K562 (cell line): ENCODE measurements at regions not wholly inside any gene's neighbourhood (a gene's known extent, or its start where the extent isn't known, plus 50 kb on each side); places are given as distances from the start of the nearest gene placed in this dataset.

Experiments
- ATAC-seq: fragments of 200-7000 bp; cut with Tn5 transposase; 3 replicates; pipeline ENCODE4 v1.9.1; 2020; ENCODE audit warnings: moderate library complexity
- BruUV-seq: library from RNA; stranded (reverse); fragments of 400-500 nt; replicated peaks from 2 replicates; lab custom pipeline; 2021; lab: Mats Ljungman, UMichigan
- CTCF ChIA-PET: fragments of 300-600 bp; formaldehyde crosslinking; extraction: SDS; loops from one replicate; lab custom pipeline; 2021; ENCODE audit warnings: low intra/inter-chr PET ratio; lab: Yijun Ruan, JAX
- POLR2A ChIA-PET: fragments of 300-600, 350-650 bp; sonication (Branson Sonifier 250); formaldehyde crosslinking; extraction: SDS; loops from one replicate; lab custom pipeline; 2021; ENCODE audit warnings: antibody characterized with exemption, inconsistent platforms; lab: Yijun Ruan, JAX
- DNase-seq, 4 experiments: peaks; one replicate each; pipeline versions ENCODE4 v3.0.0 to v3.0.0-alpha.2; 2011 to 2018; ENCODE audit warnings: low spot score in 3 of 4, mixed read lengths in 3 of 4; ENCODE audit errors: extremely low read depth in 1 of 4
- FAIRE-seq: peaks from 2 replicates; lab custom pipeline; 2011; peaks lifted over from hg19 to GRCh38; lab: Jason Lieb, UNC
- H2AFZ ChIP-seq: 2 replicates; pipeline ENCODE4 v1.6.0; 2011; ENCODE audit warnings: low read depth, low read length, control low read depth, inconsistent platforms
- H3K27ac ChIP-seq: fragments of 200-600 bp; 3 replicates; pipeline ENCODE4 v1.8.0; 2011; ENCODE audit warnings: low read depth, mild to moderate bottlenecking, control low read depth, inconsistent platforms, low read length, moderate library complexity, mixed read lengths; ENCODE audit errors: extremely low read depth
- H3K27me3 ChIP-seq, 2 experiments: fragments of 300-600 bp in 1 of 2; 2 replicates in 1 of 2; 3 replicates in 1 of 2; pipeline versions ENCODE4 v1.6.0 to v1.8.0; 2011; ENCODE audit warnings: inconsistent platforms in 2 of 2, low read length in 2 of 2, mild to moderate bottlenecking in 1 of 2, mixed read lengths in 1 of 2, moderate library complexity in 1 of 2; ENCODE audit not compliant: control insufficient read depth in 2 of 2, insufficient read depth in 2 of 2
- H3K36me3 ChIP-seq: fragments of 300-600 bp; 3 replicates; pipeline ENCODE4 v1.8.0; 2011; ENCODE audit warnings: mild to moderate bottlenecking, low read length, inconsistent platforms; ENCODE audit not compliant: control insufficient read depth, insufficient read depth
- H3K4me1 ChIP-seq, 2 experiments: fragments of 200-600 bp in 1 of 2; replicated peaks in 1 of 2; 2 replicates in 1 of 2; 3 replicates in 1 of 2; pipeline versions ENCODE4 v1.5.1 to v1.8.0; 2011; ENCODE audit warnings: inconsistent platforms in 2 of 2, low read length in 2 of 2, mild to moderate bottlenecking in 1 of 2, mixed read lengths in 1 of 2, moderate library complexity in 1 of 2; ENCODE audit not compliant: control insufficient read depth in 2 of 2, insufficient read depth in 2 of 2
- H3K4me2 ChIP-seq: 2 replicates; pipeline ENCODE4 v1.6.1; 2011; ENCODE audit warnings: low read length, control low read depth, inconsistent platforms, mixed read lengths; ENCODE audit not compliant: insufficient read depth
- H3K4me3 ChIP-seq: fragments of 200-600 bp; sonication (generic), shearing (Covaris generic); 2 replicates; pipeline ENCODE4 v1.5.1; 2016; ENCODE audit warnings: control low read depth, inconsistent platforms
- H3K79me2 ChIP-seq: fragments of 200-600 bp; 3 replicates; pipeline ENCODE4 v1.8.0; 2011; ENCODE audit warnings: low read length, inconsistent platforms; ENCODE audit not compliant: control insufficient read depth, insufficient read depth
- H3K9ac ChIP-seq, 2 experiments: 2 replicates each; pipeline versions ENCODE4 v1.6.0 to v1.6.1; 2011; ENCODE audit warnings: low read depth in 2 of 2, low read length in 2 of 2, control low read depth in 1 of 2, inconsistent platforms in 1 of 2, mild to moderate bottlenecking in 1 of 2, mixed read lengths in 1 of 2; ENCODE audit not compliant: insufficient read depth in 1 of 2
- H3K9me1 ChIP-seq: one replicate; pipeline ENCODE4 v1.6.0; 2011; ENCODE audit warnings: inconsistent platforms, mild to moderate bottlenecking, low read length, moderate library complexity; ENCODE audit not compliant: control insufficient read depth, insufficient read depth
- H3K9me3 ChIP-seq: replicated peaks from 2 replicates; pipeline ENCODE4 v1.5.1; 2011; ENCODE audit warnings: low read depth, low read length, inconsistent platforms; ENCODE audit not compliant: control insufficient read depth, insufficient read depth
- H4K20me1 ChIP-seq: replicated peaks from 2 replicates; pipeline ENCODE4 v1.6.1; 2011; ENCODE audit warnings: low read length, inconsistent platforms, mixed read lengths; ENCODE audit not compliant: control insufficient read depth, insufficient read depth
- CTBP1 ChIP-seq: fragments of 450-650 bp; IDR thresholded peaks from 2 replicates; pipeline ENCODE4 v1.6.1; 2016; ENCODE audit warnings: borderline replicate concordance
- FOXK2 ChIP-seq, 2 experiments: fragments of 450-650 bp; IDR thresholded peaks in 1 of 2; conservative IDR thresholded peaks in 1 of 2; 2 replicates each; pipeline ENCODE4 v1.6.1; 2016; ENCODE audit warnings: low read depth in 2 of 2, mild to moderate bottlenecking in 1 of 2
- GTF2A2 ChIP-seq: IDR thresholded peaks from 2 replicates; pipeline ENCODE4 v1.6.1; 2016; ENCODE audit warnings: mild to moderate bottlenecking, missing genetic modification characterization, missing compliant biosample characterization
- JUN ChIP-seq, 2 experiments: sonication (generic) in 1 of 2; formaldehyde crosslinking in 1 of 2; IDR thresholded peaks; 2 replicates each; pipeline versions ENCODE4 v1.6.1 to v1.8.0; 2012 to 2022; ENCODE audit warnings: borderline replicate concordance in 2 of 2, mild to moderate bottlenecking in 2 of 2, improper control_type of control experiment in 1 of 2, low read depth in 1 of 2, low read length in 1 of 2, missing genetic modification reagents in 1 of 2
- NCOR1 ChIP-seq: fragments of 450-650 bp; IDR thresholded peaks from 2 replicates; pipeline ENCODE4 v1.6.1; 2016; ENCODE audit warnings: mild to moderate bottlenecking, moderate library complexity
- RNF219 ChIP-seq: fragments of 250-450 bp; sonication (Bioruptor Pico); IDR thresholded peaks from 2 replicates; pipeline ENCODE4 v1.5.0; 2022; ENCODE audit warnings: mild to moderate bottlenecking
- SIRT6 ChIP-seq: IDR thresholded peaks from one replicate; pipeline ENCODE4 v1.6.1; 2012; ENCODE audit warnings: low read depth, mild to moderate bottlenecking, control low read depth, inconsistent platforms, low read length, moderate library complexity
- XRCC4 ChIP-seq: IDR thresholded peaks from one replicate; pipeline ENCODE4 v1.6.1; 2011; ENCODE audit not compliant: insufficient read depth, insufficient read length; ENCODE audit errors: extremely low read depth
- WGBS: fragments of 100-300 bp; shearing (Covaris generic); methylation state at CpG from one replicate; pipeline ENCODE4 v1.1.6; 2016; ENCODE audit warnings: low coverage, mixed read lengths; ENCODE audit not compliant: insufficient coverage; ENCODE audit errors: missing lambda C conversion rate; 5-methylcytosine and 5-hydroxymethylcytosine counted together
- in situ Hi-C: fragments of 300-500 bp; cut with MboI; formaldehyde crosslinking; loops from 4 replicates; pipeline ENCODE4 v1.15.0; 2018; ENCODE audit warnings: inconsistent platforms, mixed read lengths
- intact Hi-C: fragments of 100-400 bp; cut with micrococcal nuclease; formaldehyde crosslinking; loops from 2 replicates; pipeline ENCODE4 v1.14.2; 2022
- TF ChIP-seq, protein P1 (sequence below): fragments of 200-600 bp; sonication (generic); IDR thresholded peaks from one replicate; pipeline ENCODE4 v1.6.1; 2012; ENCODE audit warnings: mild to moderate bottlenecking, low read depth, low read length, inconsistent platforms

DNA sequence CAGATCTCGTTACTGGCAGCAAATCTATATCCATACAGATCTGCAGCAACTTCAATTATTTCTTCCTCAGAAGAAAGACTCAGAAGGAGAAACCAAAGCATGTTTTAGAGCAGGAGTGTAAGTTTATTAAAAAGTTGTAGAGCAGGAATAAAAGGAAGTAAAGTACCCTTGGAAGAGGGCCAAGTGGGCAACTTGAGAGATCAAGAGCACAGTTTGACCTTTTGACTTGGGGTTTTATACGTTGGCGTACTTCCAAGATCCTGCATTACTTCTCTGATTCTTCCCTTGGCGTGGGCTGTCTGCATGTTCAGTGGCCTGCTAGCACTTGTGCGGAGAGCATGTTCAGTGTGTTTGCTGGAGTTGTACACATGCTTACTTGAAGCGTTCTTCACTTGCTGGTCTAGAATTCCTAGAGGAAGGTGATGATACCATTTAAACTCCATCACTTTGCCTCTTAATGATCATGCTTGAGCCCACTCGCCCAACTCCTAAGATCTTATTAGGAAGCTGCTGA lies 1114.7 kb upstream of the PABPC4L start:
- BruUV-seq: no TSS peak
- H3K9ac ChIP-seq: no peak overlapping the region
- no peaks in the 10 kb centered on the region for H4K20me1 ChIP-seq
- no peak overlapping the region for H3K4me2 ChIP-seq
- ATAC-seq (no peak), DNase-seq (no peak), FAIRE-seq (no peak)
- CTCF ChIA-PET: no interaction called here
- H3K79me2 ChIP-seq: no peaks in the 10 kb centered on the region
- no peak overlapping the region for H3K27ac ChIP-seq
- no peaks in the 10 kb centered on the region for H3K9me3 ChIP-seq
- intact Hi-C loops: no loop called here
- no peak overlapping the region for H3K4me3 ChIP-seq
- H3K4me1 ChIP-seq: no peaks in the 10 kb centered on the region
- no peaks in the 10 kb centered on the region for H3K36me3 ChIP-seq
- no peaks in the 10 kb centered on the region for H3K9me1 ChIP-seq
- in situ Hi-C loops: no loop called here
- 5% methylated on average over 7 of the region's 7 CpGs for WGBS
- no peaks in the 10 kb centered on the region for H3K27me3 ChIP-seq
- H2AFZ ChIP-seq: no peak overlapping the region
- POLR2A ChIA-PET: no interaction called here
- TF ChIP-seq CTBP1 (no peak), FOXK2 (conservative IDR thresholded peaks at IDR 0.05 in 1 of 2, IDR thresholded peaks at IDR 0.05 in 1 of 2; ENCODE audit: low read depth in 2 of 2) (no peak), RNF219 (CRISPR knock-in tag) (no peak), JUN (IDR thresholded peaks at IDR 0.05; ENCODE audit: borderline replicate concordance, low read depth, low read length) (no peak), JUN (CRISPR knock-in tag; IDR thresholded peaks at IDR 0.05; ENCODE audit: borderline replicate concordance) (no peak), NCOR1 (no peak), SIRT6 (no peak), XRCC4 (no peak), GTF2A2 (tag) (no peak)
- TF ChIP-seq, protein P1, sequence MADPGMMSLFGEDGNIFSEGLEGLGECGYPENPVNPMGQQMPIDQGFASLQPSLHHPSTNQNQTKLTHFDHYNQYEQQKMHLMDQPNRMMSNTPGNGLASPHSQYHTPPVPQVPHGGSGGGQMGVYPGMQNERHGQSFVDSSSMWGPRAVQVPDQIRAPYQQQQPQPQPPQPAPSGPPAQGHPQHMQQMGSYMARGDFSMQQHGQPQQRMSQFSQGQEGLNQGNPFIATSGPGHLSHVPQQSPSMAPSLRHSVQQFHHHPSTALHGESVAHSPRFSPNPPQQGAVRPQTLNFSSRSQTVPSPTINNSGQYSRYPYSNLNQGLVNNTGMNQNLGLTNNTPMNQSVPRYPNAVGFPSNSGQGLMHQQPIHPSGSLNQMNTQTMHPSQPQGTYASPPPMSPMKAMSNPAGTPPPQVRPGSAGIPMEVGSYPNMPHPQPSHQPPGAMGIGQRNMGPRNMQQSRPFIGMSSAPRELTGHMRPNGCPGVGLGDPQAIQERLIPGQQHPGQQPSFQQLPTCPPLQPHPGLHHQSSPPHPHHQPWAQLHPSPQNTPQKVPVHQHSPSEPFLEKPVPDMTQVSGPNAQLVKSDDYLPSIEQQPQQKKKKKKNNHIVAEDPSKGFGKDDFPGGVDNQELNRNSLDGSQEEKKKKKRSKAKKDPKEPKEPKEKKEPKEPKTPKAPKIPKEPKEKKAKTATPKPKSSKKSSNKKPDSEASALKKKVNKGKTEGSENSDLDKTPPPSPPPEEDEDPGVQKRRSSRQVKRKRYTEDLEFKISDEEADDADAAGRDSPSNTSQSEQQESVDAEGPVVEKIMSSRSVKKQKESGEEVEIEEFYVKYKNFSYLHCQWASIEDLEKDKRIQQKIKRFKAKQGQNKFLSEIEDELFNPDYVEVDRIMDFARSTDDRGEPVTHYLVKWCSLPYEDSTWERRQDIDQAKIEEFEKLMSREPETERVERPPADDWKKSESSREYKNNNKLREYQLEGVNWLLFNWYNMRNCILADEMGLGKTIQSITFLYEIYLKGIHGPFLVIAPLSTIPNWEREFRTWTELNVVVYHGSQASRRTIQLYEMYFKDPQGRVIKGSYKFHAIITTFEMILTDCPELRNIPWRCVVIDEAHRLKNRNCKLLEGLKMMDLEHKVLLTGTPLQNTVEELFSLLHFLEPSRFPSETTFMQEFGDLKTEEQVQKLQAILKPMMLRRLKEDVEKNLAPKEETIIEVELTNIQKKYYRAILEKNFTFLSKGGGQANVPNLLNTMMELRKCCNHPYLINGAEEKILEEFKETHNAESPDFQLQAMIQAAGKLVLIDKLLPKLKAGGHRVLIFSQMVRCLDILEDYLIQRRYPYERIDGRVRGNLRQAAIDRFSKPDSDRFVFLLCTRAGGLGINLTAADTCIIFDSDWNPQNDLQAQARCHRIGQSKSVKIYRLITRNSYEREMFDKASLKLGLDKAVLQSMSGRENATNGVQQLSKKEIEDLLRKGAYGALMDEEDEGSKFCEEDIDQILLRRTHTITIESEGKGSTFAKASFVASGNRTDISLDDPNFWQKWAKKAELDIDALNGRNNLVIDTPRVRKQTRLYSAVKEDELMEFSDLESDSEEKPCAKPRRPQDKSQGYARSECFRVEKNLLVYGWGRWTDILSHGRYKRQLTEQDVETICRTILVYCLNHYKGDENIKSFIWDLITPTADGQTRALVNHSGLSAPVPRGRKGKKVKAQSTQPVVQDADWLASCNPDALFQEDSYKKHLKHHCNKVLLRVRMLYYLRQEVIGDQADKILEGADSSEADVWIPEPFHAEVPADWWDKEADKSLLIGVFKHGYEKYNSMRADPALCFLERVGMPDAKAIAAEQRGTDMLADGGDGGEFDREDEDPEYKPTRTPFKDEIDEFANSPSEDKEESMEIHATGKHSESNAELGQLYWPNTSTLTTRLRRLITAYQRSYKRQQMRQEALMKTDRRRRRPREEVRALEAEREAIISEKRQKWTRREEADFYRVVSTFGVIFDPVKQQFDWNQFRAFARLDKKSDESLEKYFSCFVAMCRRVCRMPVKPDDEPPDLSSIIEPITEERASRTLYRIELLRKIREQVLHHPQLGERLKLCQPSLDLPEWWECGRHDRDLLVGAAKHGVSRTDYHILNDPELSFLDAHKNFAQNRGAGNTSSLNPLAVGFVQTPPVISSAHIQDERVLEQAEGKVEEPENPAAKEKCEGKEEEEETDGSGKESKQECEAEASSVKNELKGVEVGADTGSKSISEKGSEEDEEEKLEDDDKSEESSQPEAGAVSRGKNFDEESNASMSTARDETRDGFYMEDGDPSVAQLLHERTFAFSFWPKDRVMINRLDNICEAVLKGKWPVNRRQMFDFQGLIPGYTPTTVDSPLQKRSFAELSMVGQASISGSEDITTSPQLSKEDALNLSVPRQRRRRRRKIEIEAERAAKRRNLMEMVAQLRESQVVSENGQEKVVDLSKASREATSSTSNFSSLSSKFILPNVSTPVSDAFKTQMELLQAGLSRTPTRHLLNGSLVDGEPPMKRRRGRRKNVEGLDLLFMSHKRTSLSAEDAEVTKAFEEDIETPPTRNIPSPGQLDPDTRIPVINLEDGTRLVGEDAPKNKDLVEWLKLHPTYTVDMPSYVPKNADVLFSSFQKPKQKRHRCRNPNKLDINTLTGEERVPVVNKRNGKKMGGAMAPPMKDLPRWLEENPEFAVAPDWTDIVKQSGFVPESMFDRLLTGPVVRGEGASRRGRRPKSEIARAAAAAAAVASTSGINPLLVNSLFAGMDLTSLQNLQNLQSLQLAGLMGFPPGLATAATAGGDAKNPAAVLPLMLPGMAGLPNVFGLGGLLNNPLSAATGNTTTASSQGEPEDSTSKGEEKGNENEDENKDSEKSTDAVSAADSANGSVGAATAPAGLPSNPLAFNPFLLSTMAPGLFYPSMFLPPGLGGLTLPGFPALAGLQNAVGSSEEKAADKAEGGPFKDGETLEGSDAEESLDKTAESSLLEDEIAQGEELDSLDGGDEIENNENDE: no peak
